NCI-H526 (cell line): ENCODE measurements at regions not wholly inside any gene's neighbourhood (a gene's known extent, or its start where the extent isn't known, plus 50 kb on each side); places are given as distances from the start of the nearest gene placed in this dataset.
"Not testable (repeated sequence)": the region's sequence is repeated elsewhere in the genome, so short reads cannot be mapped to it uniquely, and the experiment has no call there.

ENCODE experiments used
- DNase-seq, 2 experiments: peaks; one replicate each; lab custom pipeline; 2025; lab: John Stamatoyannopoulos, UW

- DNase-seq: no peak
These were observed 101.8 kb upstream of the CADM1 start for GRCh38 chr11:115605871-115606497.

- DNase-seq: not testable (repeated sequence)
These were observed 101.2 kb upstream of the CADM1 start for GRCh38 chr11:115605397-115605796.

DNA sequence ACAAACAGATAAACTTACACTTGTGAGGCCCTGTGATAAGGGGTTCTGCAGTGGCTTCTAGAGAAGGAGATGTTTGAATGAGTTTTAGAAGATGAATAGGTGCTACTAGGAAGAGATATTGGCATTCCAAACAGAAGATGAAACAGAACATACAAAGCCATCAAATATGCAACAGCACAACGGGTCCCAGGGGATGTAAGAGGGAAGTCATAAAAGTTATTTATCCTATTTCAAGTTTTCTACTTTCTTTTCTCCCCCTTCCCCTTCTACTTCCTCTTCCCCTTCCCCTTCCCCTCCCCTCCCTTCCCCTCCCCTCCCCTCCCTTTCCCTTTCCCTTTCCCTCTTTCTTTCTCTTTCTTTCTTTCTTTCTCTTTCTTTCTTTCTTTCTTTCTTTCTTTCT is 94.9 kb upstream of the CADM1 start:
- DNase-seq: peak in 1 of 2 experiments; percentile 25

DNA sequence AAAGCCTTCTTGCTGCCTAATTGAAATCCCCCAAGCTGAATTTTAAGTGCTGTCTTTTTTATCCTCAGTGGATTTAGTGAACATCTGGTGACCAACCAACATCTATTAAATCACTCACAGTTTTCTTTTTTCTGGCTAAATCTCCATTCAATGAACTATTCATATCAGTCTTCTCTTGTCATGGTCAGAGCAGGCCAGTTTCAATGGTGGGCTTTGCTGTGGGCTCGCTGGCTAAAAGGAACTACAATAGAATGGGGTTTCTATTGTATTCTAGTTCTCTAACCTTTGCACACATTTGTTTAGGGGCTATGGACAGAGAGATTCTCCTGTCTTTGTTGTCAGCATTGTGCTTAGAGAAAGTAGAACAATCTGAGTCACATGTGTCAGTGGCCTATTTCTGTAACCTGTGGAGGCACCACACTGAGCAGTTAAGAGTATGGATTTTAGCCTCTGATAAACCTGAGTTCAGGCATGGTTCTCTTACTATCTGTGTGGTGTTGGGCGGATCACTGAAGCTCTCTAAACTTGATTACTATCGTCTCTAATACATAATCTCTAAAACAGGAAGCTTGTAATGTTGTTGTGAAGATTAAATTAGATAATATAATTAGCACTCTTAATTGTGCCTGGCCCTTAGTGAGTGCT is 94.2 kb upstream of the CADM1 start:
- DNase-seq: no peak

- no peak for DNase-seq
These were observed 87.2 kb upstream of the CADM1 start for GRCh38 chr11:115591380-115591779.

GRCh38 chr11:115590254-115590653 is 86.0 kb upstream of the CADM1 start:
- no peak for DNase-seq

- DNase-seq: no peak
These were observed 83.6 kb upstream of the CADM1 start for GRCh38 chr11:115587718-115588342.

- no peak for DNase-seq
These were observed 81.3 kb upstream of the CADM1 start for GRCh38 chr11:115585361-115586024.

- peak; percentile 67 to 90 for DNase-seq
These were observed 77.8 kb upstream of the CADM1 start for GRCh38 chr11:115581871-115582639.

GRCh38 chr11:115580927-115581680 is 76.9 kb upstream of the CADM1 start:
- peak; percentile 85 to 88 for DNase-seq

- DNase-seq: no peak
These were observed 76.2 kb upstream of the CADM1 start for GRCh38 chr11:115580416-115580815.

DNA sequence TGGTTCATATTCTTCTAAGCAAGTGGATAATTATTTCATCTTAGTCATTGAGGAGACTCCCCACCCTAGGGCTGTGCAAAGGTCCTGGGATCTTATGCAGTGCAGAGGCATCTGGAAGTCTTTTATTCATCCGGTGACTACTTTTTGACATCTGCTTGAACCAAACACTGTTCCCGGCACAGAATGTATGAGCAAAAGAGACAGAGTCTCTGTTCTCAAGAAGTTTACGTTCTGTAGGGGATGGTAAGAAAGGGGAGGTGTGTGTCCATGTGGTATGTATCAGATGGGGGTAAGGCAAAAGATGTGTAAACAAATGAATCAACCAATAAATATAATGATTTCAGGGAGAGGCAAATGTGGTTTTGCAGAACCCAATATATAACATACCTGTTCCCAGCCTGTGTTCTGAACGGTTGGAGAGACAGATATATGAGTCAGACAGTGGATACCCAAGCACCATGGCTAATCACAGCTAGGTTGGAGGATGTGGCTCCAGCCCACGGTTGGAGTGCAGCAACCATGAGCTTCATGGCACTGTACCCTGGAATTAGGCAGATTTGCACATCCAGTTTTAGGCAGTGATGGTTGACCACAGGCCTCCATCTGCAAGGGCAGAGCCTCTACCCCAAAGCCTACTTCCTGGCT is 75.1 kb upstream of the CADM1 start:
- no peak for DNase-seq

- DNase-seq: no peak
These were observed 74.1 kb upstream of the CADM1 start for GRCh38 chr11:115578275-115578674.

DNA sequence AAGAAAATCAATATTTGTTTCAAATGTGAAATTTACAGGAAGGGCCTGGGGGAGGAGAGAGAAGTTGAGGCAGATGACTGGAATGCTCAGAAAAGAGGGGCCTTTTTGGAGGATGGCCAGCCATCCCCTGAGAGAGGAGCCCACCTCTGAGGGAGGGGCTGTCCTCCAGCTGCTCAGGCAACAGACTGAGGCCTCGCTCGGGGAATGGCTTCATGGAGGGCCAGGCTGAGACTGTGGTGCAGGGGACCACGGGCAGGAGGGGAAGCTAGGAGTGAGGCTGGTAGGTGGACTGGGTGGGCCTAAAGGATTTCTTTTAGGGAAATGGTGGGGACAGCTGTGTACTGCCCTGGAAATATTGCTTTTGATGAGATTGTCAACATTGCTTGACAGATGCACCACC is 73.5 kb upstream of the CADM1 start:
- no peak for DNase-seq

DNA sequence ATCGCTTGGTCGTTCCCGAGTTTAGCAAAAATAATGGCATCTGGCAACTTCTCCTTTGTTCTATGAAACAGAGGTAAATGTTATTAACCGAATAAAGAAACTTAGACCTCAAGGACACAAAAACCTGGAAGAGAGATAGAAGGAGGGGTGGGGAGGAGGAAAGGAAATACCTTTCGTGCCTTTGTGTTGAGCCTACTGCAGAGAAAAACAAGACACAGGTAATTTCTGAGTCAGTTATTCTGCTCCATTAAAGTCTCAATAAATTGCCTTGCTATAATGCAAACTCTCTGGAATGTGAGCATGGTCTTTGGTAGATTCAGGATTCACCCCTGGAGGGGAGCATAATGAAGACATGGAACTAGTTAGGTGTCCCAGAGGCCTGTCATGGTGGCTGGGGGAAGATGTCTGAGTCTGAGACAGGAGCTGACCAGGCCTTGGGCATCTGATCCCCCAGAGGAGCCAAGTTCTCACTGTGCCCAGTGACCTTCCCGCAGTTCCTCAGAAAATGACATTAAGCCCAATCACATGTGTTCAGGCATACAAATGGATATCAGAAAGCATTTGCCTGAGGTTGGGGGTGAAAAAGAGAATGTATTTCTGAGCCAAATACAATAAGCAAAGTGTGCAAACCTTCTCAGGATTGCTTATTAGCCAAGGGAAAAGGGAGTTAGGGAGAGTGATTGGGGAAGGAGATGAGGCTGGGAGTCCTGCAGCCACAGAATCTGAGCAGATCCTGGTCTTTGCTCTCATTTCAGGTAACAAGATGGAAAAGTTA is 72.6 kb upstream of the CADM1 start:
- no peak for DNase-seq

- no peak for DNase-seq
These were observed 68.3 kb upstream of the CADM1 start for GRCh38 chr11:115572551-115572950.

DNA sequence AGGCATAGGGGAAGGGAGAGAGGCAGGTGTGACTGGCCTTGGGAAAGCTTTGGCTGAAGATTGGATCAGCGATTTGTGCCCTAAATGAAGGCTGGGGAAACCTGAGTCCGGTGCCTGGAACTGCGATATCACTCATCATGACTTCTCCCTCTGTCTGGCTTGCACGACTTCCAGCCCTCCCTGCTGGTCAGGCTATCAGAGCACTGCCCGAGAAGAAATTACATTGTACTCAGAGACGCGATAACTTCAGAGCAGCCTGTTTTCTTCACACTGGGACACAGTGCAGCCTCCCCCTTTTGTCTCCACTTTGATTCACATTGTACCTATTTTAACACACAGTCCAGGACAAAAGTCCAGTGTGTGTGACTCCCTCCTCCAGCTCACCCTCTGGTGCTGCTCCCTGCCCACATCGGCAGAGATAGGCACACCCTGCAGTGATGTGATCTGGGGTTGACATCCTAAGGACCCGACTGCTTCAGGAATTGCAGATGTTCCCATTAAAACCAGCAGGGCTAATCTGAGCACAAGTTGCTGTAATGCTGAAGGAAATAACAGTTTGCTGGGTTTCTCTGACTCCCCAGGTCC is 62.1 kb upstream of the CADM1 start:
- DNase-seq: no peak

- no peak for DNase-seq
These were observed 60.6 kb upstream of the CADM1 start for GRCh38 chr11:115564851-115565250.

DNA sequence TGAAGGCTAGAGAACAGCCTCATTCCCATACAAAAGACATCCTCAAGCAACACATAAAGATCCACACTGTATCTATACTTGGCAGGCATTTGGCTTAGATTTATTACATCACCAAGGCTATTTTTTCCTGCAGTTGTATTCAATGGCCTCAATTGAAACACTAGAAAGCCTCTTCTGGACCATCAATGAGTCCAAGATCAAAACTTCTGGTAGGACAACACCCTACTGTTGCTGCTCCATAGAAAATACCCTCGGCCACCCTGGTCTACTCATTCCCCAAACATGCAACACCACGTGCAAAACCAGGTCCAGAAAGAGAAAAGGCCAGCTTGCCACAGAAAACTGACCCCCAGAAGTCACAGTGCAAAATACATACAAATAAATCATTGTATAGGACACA is 56.9 kb upstream of the CADM1 start:
- no peak for DNase-seq

DNA sequence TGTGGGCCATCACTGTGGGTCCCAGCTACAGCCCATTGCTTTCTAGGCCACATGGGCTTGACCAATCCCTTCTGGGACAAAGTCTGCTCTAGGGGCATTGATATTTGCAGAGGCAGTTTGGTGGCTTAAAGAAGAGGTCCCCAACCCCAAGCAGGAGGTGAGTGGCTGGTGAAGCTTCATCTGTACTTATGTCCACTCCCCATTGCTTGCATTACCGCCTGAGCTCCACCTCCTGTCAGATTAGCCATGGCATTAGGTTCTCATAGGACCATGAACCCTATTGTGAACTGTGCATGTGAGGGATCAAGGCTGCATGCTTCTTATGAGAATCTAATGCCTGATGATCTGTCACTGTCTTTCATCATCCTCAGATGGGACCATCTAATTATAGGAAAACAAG is 54.4 kb upstream of the CADM1 start:
- no peak for DNase-seq
